ENCODE measurements at regions not wholly inside any gene's neighbourhood (a gene's known extent, or its start where the extent isn't known, plus 50 kb on each side); places are given as distances from the start of the nearest gene placed in this dataset.

DNA sequence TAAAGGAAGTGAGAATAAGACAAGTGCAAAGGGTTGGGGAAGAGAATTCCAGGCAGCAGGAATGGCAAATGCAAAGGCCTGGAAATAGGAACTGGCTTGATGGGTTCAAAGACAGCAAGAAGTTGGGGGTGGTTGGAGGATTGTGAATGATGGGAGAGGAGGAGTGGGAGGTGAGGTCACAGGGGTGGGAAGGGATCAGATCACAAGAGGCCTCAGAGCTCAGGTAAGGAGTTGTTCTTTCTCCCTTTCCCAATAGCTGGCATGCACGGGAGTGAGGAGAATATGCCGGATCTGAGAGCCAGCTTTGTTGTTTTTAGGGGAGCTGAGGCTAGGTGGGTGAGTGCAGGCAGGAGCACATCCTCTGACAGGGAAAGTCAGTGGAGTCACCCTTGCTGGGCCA is 94.0 kb upstream of the RAB3GAP2 start:
- no peak for ATAC-seq
- no peak for DNase-seq (ENCODE audit: low spot score)

DNA sequence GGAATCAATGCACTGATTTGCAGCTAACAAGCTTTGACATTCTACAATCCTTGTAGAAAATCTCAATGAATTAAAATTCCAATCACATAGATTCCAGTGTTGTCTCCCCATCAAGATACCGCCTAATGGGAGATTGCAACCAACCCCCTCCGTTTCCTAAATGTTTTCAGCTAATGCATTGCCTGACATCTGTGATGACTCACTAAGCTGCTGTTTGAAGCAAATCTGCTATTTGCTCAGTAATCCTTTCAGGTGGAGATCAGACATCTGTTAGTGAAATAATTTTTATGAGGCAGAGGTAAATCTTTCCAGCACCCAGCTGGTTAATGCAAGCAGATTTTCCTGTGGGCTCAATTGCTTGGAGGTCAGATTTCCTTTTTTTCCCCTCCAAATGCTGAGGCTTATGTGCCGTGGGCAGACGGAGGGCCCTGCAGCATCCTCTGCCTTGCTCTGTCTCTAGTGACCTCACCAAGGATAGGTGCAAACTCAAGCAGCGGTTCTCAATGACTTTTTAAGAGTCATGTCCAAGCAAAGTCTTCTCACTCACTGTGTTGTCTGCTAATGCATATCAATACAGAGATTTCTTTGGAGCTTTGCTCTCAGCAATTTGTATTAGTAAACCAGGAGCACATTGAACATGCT is 91.1 kb upstream of the RAB3GAP2 start:
- ATAC-seq (no peak), DNase-seq (ENCODE audit: low spot score) (no peak)

DNA sequence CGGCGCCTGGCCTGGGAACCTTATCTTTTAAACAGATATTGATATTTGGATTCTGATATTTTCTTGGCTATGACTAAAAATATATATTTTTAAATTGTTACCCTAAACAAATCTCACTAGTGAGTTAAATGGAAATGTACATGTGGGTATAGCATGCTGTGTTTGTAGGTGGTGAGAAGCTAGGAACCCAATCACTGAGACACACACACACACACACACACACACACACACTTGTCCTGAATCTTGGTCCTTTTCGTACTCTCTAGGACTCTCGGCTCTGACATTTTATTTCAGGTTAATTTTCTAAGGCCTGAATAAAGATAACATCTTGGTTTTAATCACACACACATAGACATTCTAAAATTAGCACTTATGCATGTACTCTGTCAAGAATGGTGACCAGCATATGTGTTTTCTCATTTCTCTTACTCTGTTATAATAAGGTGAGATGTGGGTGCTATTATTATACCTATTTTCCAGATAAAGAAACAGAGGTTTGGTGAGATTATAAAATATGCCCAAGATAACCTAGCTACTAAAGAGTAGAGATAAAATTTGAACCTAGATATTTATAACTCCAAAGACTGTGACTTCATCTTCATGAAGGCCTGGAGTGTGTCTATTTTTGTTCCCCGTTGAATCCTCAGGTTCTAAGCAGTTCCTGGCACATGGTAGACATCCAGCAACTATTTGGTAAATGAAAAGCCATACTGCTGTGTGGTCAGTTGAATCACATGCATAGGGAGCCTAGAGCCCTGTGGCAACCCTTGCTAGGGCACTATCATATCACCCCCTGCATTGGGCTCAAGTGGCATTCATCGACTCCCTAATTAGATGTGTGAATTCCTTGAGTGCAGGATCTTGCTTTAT is 85.0 kb upstream of the RAB3GAP2 start:
- ATAC-seq (no peak), DNase-seq (ENCODE audit: low spot score) (no peak)

DNA sequence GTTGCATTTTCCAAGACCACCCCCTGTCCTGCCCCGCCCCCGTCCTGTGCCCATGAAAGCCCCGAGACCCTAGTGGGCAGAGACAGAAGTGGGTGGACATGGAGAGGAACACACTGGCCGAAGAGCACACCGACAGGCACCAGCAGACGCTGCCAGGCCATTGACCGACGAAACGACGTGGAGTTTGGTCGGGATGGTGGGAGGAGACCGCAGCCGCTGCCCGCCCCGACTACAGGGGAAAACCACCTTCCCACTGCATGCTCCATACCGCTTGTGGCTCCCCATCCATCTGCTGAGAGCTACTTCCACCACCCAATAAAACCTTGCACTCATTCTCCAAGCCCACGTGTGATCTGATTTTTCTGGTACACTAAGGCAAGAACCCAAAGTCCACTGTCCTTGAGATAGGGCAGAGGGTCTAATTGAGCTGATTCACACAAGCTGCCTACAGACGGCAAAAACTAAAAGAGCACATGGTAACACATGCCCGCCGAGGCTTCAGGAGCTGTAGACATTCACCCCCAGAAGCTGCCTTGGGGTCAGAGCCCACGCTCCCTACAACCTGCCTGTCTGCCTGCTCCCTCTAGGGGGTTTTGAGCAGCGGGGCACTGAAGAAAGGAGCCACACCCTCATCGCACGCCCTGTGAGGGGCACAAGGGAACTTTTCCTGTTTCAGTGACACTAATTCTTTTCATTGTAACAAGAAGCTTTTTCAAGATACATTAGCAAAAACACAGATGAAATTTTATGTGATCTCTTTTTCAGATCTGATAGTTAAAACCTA is 81.2 kb upstream of the RAB3GAP2 start:
- no peak for ATAC-seq

DNA sequence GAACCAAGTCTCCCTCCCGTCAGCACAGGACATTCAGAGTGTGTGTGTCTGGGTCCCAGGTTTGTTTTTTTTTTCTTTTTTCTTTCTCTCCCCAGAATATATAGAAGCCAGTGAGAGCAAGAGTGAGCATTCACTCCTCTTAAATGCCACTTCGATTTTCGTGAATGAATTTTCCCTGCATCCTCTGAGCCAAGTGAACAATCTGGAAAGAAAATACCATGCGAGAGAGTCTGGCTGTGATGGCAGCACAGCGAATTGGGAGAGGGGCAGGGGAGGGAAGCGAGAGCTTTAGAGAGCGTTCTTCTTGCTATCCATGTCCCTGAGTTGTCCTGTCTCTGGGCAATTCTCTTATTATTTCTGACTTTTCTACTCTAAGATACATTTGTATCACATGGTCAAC is 76.0 kb upstream of the RAB3GAP2 start:
- DNase-seq (ENCODE audit: low spot score) (no peak), ATAC-seq (no peak)

More for the DNA sequence above, 81.2 kb upstream of the RAB3GAP2 start:
- no peak for DNase-seq (ENCODE audit: low spot score)

DNA sequence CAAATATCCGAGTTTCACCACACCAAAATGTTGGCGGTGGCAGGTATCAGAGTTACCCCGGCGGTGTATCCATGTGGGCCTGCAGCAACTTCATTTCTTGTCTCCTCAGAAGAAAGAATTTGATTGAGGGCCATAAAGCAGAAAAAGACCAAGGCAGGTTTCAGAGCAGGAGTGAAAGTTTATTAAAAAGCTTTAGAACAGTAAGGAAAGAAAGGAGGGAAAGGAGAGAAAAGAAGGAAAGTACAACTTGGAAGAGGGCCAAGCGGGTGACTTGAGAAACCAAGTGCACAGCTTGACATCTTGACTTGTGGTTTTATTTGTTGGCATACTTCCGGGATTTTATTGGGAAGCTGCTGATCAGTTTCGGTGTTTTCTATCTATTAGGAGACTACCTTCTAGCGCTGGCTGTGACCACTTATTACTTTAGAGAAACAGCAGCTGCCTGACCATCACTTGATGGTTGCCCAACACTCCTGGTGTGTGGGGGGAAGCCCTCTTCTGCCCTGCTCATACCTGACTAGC is 75.5 kb upstream of the RAB3GAP2 start:
- ATAC-seq (no peak), DNase-seq (ENCODE audit: low spot score) (no peak)

DNA sequence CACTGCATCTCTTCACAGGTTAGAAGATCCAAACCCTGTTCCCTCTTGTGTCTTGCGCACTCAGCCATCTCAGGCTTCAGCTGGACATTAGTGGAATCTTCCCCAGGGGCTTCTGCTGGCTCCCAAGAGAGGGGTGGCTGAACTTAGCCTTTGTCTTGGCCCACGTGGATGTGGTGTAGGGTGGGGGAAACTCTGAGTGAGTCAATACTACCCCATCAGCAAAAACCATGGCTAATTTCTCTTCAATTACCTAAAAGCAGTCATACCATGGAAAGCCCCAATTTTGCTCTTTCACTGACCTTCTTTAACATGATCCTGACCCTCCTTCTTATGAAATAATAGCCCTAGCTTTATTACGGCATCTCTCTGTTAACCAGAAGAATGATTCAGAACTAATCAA is 72.5 kb upstream of the RAB3GAP2 start:
- ATAC-seq: no peak
- DNase-seq (ENCODE audit: low spot score): no peak

DNA sequence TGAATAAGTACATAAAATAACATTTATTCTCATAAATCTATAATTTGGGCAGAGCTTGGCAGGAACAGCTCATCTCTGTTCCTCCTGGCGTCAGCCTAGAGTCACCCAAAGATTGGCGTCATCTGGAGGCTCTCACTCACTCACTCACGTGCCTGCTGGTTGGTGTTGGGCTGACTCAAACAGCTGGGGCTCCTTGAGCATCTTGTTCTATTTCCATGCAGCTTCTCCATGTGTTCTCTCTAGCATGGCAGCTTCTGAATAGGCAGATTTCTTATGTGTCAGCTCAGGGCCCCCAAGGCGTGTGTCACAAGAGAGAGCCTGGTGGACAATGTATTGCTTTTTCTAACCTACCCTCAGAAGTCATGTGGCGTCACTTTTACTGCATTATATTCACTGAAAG is 70.6 kb upstream of the RAB3GAP2 start:
- ATAC-seq: no peak

DNA sequence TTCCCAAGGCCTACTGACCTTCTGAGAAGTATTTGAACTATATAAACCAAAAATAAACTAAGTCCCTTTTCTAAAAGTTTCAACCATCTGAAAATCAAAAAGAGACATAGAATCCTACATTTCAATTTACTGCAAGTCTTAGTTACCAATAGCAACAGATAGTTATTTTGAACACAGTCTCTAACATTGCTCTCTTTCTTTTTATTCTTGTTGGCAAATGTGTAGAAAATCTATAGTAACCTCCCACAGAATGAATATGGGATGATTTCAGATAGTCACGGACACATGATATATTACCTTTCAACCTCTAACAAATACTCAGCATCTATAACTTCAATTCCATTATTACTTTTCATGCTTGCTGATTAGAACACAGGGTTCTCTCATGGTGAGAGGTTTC is 68.9 kb upstream of the RAB3GAP2 start:
- no peak for ATAC-seq
- no peak for DNase-seq (ENCODE audit: low spot score)

More for the DNA sequence above, 70.6 kb upstream of the RAB3GAP2 start:
- DNase-seq (ENCODE audit: low spot score): no peak

DNA sequence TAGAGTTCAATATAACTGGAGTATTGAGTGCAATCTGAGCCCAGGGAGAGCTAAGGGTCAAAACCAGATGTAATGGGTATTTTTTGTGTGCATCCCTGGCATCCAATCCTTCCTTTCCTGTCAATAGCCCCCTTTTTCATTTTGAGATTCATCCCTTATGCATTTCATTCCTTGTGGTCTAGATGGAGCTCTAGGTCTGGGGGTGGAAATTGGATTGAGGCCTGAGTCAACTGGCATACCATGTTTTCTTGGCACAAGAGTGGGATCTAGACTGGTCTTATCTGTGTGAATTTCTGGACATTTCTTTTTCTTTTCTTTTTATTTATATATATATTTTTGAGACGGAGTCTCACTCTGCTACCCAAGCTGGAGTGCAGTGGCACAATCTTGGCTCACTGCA is 67.3 kb upstream of the RAB3GAP2 start:
- no peak for DNase-seq (ENCODE audit: low spot score)
- ATAC-seq: no peak

DNA sequence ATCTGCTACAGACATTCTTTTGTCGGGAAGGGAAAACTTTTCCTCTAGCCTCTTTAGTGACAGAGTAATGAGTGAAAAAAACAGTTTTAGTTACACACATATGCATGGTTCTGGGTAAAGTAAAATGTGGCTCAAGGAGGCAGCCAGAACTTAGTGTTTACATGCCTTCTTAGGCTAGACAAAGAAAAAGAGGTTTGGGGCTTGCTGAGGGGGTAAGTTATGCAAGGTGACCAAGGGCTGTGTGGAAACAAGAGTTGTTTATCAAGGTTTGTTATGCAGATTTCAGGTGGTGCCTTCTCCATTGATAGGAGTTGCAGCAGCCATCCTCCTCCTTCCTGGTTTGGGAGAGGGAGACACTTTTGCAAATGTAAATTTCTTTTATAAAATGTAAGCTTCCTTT is 66.5 kb upstream of the RAB3GAP2 start:
- no peak for ATAC-seq
- no peak for DNase-seq (ENCODE audit: low spot score)

DNA sequence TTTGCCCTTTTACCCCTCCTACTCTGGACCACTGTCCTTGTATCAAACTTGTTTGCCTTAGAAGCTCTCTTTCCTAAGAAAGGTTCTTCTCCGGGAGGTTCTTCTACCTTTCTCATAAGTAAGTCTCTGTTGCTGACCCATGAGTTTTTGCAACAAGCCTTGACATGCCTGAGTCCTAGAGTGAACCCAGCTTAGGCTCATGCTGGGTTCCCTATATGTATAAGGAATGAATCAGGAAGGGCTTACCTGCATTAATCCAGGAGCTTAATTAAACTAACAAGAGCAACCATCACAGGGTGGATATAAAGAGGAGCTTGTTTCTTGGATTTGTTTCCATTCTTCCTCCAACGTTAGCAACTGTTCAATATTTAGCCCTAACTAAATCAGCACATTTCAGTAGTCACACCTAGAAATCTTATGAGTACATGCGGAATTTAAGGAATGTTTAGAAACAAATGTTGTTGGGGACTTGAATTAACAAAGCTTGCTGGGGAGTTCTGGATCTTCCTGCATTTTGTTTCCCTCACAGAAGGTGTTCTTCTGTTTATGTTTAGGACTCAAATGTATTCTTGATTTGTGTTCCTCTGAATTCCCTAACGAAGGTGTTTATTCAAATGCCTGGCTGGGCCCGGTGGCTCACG is 64.3 kb upstream of the RAB3GAP2 start:
- ATAC-seq: no peak
- no peak for DNase-seq (ENCODE audit: low spot score)

DNA sequence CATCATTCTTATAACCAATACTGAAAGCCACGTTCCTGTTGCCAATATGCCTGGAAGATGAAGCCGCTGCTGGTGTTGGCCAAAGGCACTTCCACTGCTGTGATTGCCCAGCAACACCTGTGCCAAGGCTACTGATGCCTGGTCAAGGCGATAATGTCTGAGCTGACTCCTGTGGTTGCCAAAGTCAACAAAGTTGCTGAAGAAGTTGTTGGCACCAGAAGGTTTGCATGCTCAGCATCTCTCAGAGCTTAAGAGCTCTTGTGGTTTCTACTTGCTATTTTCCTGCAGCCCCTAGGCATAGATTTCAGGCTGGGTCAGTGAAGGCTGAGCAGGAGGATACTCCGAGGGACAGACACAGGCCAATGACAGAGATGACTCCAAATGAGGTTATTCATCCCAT is 63.4 kb upstream of the RAB3GAP2 start:
- ATAC-seq (peak; percentile 68), DNase-seq (ENCODE audit: low spot score) (no peak)

DNA sequence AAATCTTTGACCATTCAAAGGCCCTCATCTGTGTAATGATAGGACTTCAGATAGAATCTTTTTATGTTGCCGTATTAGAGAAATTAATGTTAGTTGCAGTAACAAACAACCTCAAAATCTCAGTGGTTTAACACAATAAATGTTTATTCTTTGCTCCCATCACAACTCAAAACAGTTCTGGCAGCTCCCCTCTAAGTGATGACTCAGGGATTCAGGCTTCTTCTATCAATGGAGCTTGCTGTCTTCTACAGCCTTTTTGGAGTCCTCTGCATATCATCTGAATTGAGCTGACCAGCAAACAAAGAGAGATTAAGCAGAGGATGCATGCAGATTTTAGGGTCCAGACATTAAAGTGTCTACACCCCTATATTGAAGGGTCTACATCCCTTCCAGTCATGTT is 59.1 kb upstream of the RAB3GAP2 start:
- ATAC-seq (no peak), DNase-seq (ENCODE audit: low spot score) (no peak)

DNA sequence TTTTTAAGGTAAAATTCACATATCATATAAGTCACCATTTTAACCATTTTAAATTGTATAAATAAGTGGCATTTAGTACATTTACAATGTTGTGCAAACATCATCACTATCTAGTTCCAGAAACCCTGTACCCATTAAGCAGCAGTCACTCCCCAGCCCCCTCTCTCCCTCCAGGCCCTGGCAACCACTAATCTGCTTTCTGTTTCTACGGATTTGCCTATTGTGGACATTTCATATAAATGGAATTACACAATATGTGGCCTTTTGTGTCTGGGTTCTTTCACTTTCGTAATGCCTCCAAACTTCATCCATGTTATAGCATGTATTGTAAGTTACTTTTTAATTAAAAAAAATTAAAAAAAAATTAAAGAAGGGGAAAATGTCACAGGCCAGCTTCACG is 58.0 kb upstream of the RAB3GAP2 start:
- ATAC-seq: peak; percentile 21
- no peak for DNase-seq (ENCODE audit: low spot score)

DNA sequence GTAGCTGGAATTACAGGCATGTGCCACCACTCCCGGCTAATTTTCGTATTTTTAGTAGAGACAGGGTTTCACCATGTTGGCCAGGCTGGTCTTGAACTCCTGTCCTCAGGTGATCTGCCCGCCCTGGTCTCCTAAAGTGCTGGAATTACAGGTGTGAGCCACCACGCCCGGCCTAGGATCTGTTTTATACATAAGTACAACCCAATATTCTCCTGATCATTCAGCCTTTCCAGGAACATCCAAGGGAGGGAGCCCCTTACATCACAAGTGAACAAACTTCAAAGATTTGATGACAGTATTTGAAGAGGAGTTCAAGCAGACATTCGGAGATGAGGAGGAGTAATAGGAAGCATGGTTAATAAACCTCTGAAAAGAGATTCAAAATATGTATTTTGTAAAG is 54.9 kb upstream of the RAB3GAP2 start:
- DNase-seq (ENCODE audit: low spot score): no peak
- ATAC-seq: no peak

DNA sequence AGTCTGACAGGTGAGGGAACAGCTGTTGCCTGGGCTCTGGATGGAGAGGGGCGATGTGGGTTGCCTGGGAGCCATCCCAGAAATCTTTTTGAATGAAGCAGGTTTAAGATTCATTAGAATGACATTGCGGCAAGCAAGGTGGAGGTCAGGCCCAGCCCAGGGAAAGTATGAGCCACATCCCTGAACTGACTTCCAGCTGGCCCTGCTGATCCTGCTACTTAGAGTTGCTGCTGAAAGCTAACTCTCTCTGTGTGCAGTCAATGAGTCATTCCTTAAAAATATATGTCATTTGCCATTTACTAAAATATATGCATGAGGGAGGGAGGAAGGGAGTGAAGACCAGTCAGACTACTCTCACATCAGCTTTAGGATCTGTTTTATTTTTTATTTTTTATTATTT is 54.3 kb upstream of the RAB3GAP2 start:
- ATAC-seq: no peak
- DNase-seq (ENCODE audit: low spot score): no peak

DNA sequence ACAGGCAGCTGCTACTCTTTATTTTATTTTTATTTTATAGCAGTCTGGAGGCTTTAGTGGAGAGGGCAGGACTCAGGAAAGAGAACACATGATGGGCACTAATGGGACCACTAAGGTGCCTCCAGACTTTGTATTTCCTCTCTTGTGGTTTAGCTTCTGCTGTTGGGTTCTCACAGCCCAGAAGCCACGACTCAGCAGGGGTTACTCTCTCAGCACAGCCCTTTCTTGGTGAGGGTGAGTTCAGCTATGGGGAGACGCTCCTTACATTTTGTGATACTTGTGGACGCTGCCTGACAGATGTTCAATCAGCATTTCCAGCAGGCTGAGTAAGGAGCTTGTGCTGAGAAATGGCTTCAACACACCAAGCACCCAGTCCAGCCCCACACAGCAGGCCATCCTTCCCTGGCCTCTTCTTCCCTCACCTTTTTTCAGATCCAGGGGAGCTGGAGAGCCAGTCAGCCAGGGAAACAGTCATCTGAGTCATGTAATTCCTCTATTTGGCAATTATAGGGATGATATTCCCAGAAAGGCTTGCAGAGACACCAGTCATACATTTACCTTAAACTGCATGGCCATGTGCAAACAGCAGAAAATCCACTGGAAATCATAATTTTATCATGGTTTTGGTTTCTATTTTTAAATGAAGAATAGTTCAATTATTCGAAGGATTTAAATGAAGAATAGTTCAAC is 53.2 kb upstream of the RAB3GAP2 start:
- DNase-seq (ENCODE audit: low spot score) (no peak), ATAC-seq (no peak)

DNA sequence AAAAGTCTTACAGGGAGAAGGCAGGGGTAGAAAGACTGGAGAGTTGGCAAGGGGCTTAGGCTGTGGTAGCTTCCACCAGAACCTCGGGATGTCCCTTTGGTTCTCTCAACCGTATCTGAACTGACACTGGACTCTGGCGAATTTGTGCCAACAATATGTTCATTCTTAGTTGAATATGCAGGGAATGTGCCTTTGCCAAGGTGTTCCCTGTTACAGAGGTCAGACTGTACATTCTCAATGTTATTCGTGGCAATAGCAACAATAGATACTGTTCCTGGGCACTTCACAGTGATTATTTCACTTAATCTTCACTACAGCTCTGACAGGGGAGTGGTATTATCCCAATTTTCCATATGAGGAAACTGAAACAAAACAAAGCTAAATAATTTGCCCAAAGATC is 51.5 kb upstream of the RAB3GAP2 start:
- DNase-seq (ENCODE audit: low spot score): no peak
- ATAC-seq: no peak

DNA sequence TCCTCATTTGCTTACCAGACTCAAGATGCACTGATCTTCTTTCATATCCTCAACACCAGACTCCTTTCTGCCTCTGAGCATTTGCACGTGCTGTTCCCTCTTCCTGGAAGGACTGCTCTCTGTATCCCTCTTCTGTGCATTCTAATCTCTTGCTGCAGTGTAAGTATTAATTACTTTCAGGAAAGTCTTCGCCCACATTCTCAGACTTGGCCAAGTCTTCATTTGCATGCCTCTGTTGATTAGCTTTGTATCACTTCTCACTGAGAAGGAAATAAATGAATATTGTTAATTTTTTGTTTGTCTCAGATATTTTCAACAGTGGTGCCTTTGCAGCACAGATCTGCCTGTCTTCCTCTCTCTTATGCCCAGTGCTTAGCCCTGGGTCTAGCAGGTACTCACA is 50.3 kb upstream of the RAB3GAP2 start:
- no peak for DNase-seq (ENCODE audit: low spot score)
- no peak for ATAC-seq
